Peyer's patch (tissue), 4 donors: ENCODE measurements at regions not wholly inside any gene's neighbourhood (a gene's known extent, or its start where the extent isn't known, plus 50 kb on each side); places are given as distances from the start of the nearest gene placed in this dataset.

ENCODE experiments used
- DNase-seq, 3 donors: peaks; one replicate each; pipeline ENCODE4 v3.0.0-alpha.2; 2017 to 2019
- H3K27ac ChIP-seq, 4 donors: fragments of 200-600 bp; sonication (generic); one replicate each; pipeline ENCODE4 v1.5.1; 2016 to 2019
- H3K27me3 ChIP-seq, 2 donors: fragments of 200-600 bp; sonication (generic); one replicate each; pipeline ENCODE4 v1.5.1; 2019
- H3K36me3 ChIP-seq, 3 donors: fragments of 200-600 bp; sonication (generic); one replicate each; pipeline ENCODE4 v1.5.1; 2016 to 2019
- H3K4me1 ChIP-seq, 4 donors: fragments of 200-600 bp; sonication (generic); one replicate each; pipeline ENCODE4 v1.5.1; 2016 to 2019
- H3K4me3 ChIP-seq, 4 donors: fragments of 200-600 bp; sonication (generic); 1 replicate in 3 of 4; 2 replicates in 1 of 4; pipeline ENCODE4 v1.5.1; 2016 to 2019; ENCODE audit warnings: mild to moderate bottlenecking in 1 of 4
- H3K9me3 ChIP-seq, 4 donors: fragments of 200-600 bp; sonication (generic); one replicate each; pipeline ENCODE4 v1.5.1; 2016 to 2019; ENCODE audit warnings: mild to moderate bottlenecking in 1 of 4
- CTCF ChIP-seq, 6 experiments: fragments of 450-650 bp in 4 of 6; fragments of 200-600 bp in 2 of 6; sonication (generic) in 1 of 6; IDR thresholded peaks; one replicate each; pipeline ENCODE4 v1.5.1; 2017 to 2019; ENCODE audit warnings: antibody characterized with exemption in 6 of 6, mild to moderate bottlenecking in 3 of 6, moderate library complexity in 1 of 6
- POLR2A ChIP-seq, 2 donors: fragments of 450-650 bp; IDR thresholded peaks; one replicate each; pipeline ENCODE4 v1.5.1; 2017; ENCODE audit warnings: antibody characterized with exemption in 2 of 2, mild to moderate bottlenecking in 2 of 2, moderate library complexity in 2 of 2

- no peak for DNase-seq
- Histone ChIP-seq H3K4me3 (no peak overlapping the region), H3K36me3 (no peaks in the 10 kb centered on the region), H3K27me3 (no peaks in the 10 kb centered on the region), H3K9me3 (no peaks in the 10 kb centered on the region), H3K4me1 (no peaks in the 10 kb centered on the region), H3K27ac (no peak overlapping the region)
- TF ChIP-seq POLR2A (IDR thresholded peaks at IDR 0.05), result no peak
- TF ChIP-seq CTCF (IDR thresholded peaks at IDR 0.05), result no peak
Observed at GRCh38 chr14:28407996-28408395, 358.6 kb upstream of the FOXG1 start.

GRCh38 chr14:28412077-28412476 is 354.5 kb upstream of the FOXG1 start:
- Histone ChIP-seq H3K36me3 (no peaks in the 10 kb centered on the region), H3K9me3 (no peaks in the 10 kb centered on the region), H3K4me1 (no peaks in the 10 kb centered on the region), H3K27ac (no peak overlapping the region), H3K4me3 (no peak overlapping the region), H3K27me3 (no peaks in the 10 kb centered on the region)
- no peak for DNase-seq
- TF ChIP-seq POLR2A (IDR thresholded peaks at IDR 0.05), result no peak
- TF ChIP-seq CTCF (IDR thresholded peaks at IDR 0.05), result no peak

- DNase-seq, result no peak
- Histone ChIP-seq H3K4me1 (no peaks in the 10 kb centered on the region), H3K9me3 (no peaks in the 10 kb centered on the region), H3K4me3 (no peak overlapping the region), H3K36me3 (no peaks in the 10 kb centered on the region), H3K27ac (no peak overlapping the region), H3K27me3 (no peaks in the 10 kb centered on the region)
- TF ChIP-seq POLR2A (IDR thresholded peaks at IDR 0.05) (no peak), CTCF (IDR thresholded peaks at IDR 0.05) (no peak)
Observed at GRCh38 chr14:28426960-28427359, 339.6 kb upstream of the FOXG1 start.

- Histone ChIP-seq H3K36me3 (no peaks in the 10 kb centered on the region), H3K27ac (no peak overlapping the region), H3K9me3 (no peaks in the 10 kb centered on the region), H3K27me3 (no peaks in the 10 kb centered on the region), H3K4me3 (no peak overlapping the region), H3K4me1 (no peaks in the 10 kb centered on the region)
- TF ChIP-seq CTCF (IDR thresholded peaks at IDR 0.05), result no peak
- no peak for TF ChIP-seq POLR2A (IDR thresholded peaks at IDR 0.05)
- DNase-seq, result no peak
Observed at GRCh38 chr14:28436821-28437220, 329.8 kb upstream of the FOXG1 start.

- Histone ChIP-seq H3K27ac (no peak overlapping the region), H3K9me3 (no peaks in the 10 kb centered on the region), H3K4me1 (no peaks in the 10 kb centered on the region), H3K27me3 (no peaks in the 10 kb centered on the region), H3K4me3 (no peak overlapping the region), H3K36me3 (no peaks in the 10 kb centered on the region)
- DNase-seq, result no peak
- TF ChIP-seq CTCF (IDR thresholded peaks at IDR 0.05) (no peak), POLR2A (IDR thresholded peaks at IDR 0.05) (no peak)
Observed at GRCh38 chr14:28461389-28461788, 305.2 kb upstream of the FOXG1 start.

GRCh38 chr14:28467611-28468010 is 299.0 kb upstream of the FOXG1 start:
- TF ChIP-seq CTCF (IDR thresholded peaks at IDR 0.05) (no peak), POLR2A (IDR thresholded peaks at IDR 0.05) (no peak)
- no peak for DNase-seq
- Histone ChIP-seq H3K27me3 (no peaks in the 10 kb centered on the region), H3K4me1 (no peaks in the 10 kb centered on the region), H3K36me3 (no peaks in the 10 kb centered on the region), H3K9me3 (peaks cover 0 to 5% (median 0%) of the 10 kb centered on the region in 4 donors), H3K27ac (no peak overlapping the region), H3K4me3 (no peak overlapping the region)
